Brain microvascular endothelial cell (primary cell): ENCODE measurements at regions not wholly inside any gene's neighbourhood (a gene's known extent, or its start where the extent isn't known, plus 50 kb on each side); places are given as distances from the start of the nearest gene placed in this dataset.

Source experiments
- DNase-seq: peaks from one replicate; pipeline ENCODE4 v3.0.0-alpha.2; 2020
- H3K27ac ChIP-seq: fragments of 250-450 bp; sonication (Bioruptor Pico); 2 replicates; pipeline ENCODE4 v1.5.1; 2020; ENCODE audit warnings: mild to moderate bottlenecking, moderate library complexity
- H3K27me3 ChIP-seq: fragments of 250-450 bp; sonication (Bioruptor Pico); replicated peaks from 2 replicates; pipeline ENCODE4 v1.5.1; 2020; ENCODE audit warnings: mild to moderate bottlenecking
- H3K36me3 ChIP-seq: fragments of 250-450 bp; sonication (Bioruptor Pico); replicated peaks from 2 replicates; pipeline ENCODE4 v1.5.1; 2020; ENCODE audit warnings: mild to moderate bottlenecking
- H3K4me3 ChIP-seq: 2 replicates; pipeline ENCODE4 v1.5.1; 2011; ENCODE audit warnings: low read depth, mild to moderate bottlenecking, control low read depth, low read length, moderate library complexity
- in situ Hi-C: cut with HindIII; loops from 2 replicates; pipeline ENCODE4 v1.10.0; 2017; ENCODE audit warnings: low sequenced_read_pairs, low pct_ligation_motif_present
- TF ChIP-seq, protein P1 (sequence below): IDR thresholded peaks from 2 replicates; pipeline ENCODE4 v1.5.1; 2011; ENCODE audit warnings: low read depth, mild to moderate bottlenecking, moderate library complexity, low read length, control low read depth, inconsistent platforms; ENCODE audit errors: missing control alignments

DNA sequence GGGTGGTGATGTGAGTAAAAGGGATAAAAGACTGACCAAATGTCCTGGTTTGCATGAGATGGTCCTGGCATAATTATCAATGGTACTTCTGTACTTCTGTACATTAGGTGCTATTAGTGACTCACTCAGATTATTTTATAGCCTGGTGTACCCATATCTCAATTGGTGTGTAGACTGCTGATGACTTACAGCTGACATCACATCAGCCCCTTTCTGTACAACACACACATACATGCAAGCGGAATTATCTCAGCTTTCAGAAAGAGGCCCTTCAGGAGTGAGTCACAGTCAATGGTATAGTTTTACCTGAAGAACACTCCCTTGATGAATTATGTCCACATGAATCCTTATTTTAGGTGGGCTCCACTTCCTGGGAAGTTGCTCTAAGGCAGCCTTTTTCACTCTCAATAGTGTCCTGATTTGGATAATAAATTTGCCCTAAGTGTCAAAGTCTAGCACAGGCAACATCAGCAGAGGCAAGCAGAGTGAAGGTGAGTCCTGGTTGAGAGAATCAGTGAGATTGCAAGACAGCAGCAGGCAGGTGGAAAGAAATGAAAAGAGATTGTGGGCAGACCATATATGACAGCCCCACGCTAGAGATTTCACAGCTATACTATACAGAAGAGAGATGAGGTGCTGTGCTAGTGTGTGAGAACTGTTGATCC lies 137.0 kb downstream of the ZPLD1 start:
- H3K27me3 ChIP-seq: no peaks in the 10 kb centered on the region
- H3K27ac ChIP-seq: no peak overlapping the region
- TF ChIP-seq, protein P1, sequence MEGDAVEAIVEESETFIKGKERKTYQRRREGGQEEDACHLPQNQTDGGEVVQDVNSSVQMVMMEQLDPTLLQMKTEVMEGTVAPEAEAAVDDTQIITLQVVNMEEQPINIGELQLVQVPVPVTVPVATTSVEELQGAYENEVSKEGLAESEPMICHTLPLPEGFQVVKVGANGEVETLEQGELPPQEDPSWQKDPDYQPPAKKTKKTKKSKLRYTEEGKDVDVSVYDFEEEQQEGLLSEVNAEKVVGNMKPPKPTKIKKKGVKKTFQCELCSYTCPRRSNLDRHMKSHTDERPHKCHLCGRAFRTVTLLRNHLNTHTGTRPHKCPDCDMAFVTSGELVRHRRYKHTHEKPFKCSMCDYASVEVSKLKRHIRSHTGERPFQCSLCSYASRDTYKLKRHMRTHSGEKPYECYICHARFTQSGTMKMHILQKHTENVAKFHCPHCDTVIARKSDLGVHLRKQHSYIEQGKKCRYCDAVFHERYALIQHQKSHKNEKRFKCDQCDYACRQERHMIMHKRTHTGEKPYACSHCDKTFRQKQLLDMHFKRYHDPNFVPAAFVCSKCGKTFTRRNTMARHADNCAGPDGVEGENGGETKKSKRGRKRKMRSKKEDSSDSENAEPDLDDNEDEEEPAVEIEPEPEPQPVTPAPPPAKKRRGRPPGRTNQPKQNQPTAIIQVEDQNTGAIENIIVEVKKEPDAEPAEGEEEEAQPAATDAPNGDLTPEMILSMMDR: no peak
- in situ Hi-C loops: no loop called here
- no peak overlapping the region for H3K4me3 ChIP-seq
- H3K36me3 ChIP-seq: no peaks in the 10 kb centered on the region
- no peak for DNase-seq

DNA sequence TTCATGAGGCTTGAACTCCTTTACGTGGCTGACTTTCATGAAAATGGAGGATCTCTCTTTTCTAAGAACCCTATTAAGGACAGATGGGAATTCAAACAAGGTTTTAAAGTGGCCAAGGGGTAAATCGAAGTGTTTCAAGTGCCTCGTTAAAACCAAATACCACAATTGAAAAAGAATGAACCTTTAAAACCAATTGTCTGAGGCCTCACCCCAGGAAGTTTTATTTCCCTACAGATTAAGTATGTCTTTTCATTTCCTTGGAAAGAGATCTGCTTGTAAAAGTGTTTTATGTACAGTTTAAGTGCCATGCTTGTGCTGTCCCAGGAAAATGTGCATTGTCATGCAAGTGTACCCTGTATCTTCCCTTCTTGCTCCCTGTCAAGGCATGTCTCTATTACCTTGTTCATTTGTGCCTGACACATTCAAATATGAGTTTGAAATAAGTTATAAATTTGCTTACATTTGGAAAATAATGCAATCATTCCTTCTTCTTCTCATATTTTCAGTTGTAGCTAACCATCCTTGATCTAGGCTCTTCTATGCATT lies 138.7 kb downstream of the ZPLD1 start:
- TF ChIP-seq, protein P1: no peak
- Histone ChIP-seq H3K27me3 (no peaks in the 10 kb centered on the region), H3K36me3 (no peaks in the 10 kb centered on the region), H3K27ac (no peak overlapping the region), H3K4me3 (no peak overlapping the region)
- in situ Hi-C loops: no loop called here
- DNase-seq: no peak

DNA sequence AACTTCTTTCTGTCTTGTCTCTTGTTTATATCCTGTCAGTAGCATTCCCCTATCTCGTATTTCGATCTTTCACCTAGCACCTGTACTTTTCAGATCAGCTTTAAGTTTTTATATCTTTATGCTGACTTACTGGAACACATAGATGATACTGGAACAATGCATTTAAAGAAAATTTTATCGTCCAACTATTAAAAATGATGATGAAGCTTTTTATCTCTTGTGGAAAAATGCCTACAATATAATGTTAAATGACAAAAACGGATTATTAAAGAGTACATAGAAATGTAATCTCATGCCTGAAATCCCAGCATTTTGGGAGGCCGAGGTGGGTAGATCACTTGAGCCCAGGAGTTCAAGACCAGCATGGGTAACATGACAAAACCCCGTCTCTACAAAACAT lies 139.5 kb downstream of the ZPLD1 start:
- Histone ChIP-seq H3K4me3 (no peak overlapping the region), H3K36me3 (no peaks in the 10 kb centered on the region), H3K27ac (no peak overlapping the region), H3K27me3 (no peaks in the 10 kb centered on the region)
- no peak for DNase-seq
- TF ChIP-seq, protein P1: no peak
- in situ Hi-C loops: no loop called here

DNA sequence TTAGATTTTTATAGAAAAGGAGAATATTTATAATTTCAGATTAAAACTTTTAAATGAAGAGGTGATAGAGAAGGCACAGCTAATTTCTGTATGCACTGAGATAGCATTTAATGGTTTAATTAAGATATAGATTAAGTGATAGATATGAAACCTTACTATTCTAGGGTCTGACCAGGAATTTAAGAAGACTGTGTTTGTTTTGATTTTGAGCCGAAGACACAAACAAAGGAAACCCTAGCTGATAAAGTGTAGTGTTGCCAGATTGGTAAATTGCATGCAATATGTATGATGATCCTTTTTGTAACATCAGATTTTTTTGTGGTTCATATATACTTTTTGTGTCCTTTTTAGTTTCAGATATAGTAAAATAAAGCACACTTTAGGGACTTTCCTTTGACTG lies 141.8 kb downstream of the ZPLD1 start:
- no peak for DNase-seq
- no peaks in the 10 kb centered on the region for H3K36me3 ChIP-seq
- no peak overlapping the region for H3K4me3 ChIP-seq
- no peaks in the 10 kb centered on the region for H3K27me3 ChIP-seq
- H3K27ac ChIP-seq: no peak overlapping the region
- in situ Hi-C loops: no loop called here
- TF ChIP-seq, protein P1: no peak

DNA sequence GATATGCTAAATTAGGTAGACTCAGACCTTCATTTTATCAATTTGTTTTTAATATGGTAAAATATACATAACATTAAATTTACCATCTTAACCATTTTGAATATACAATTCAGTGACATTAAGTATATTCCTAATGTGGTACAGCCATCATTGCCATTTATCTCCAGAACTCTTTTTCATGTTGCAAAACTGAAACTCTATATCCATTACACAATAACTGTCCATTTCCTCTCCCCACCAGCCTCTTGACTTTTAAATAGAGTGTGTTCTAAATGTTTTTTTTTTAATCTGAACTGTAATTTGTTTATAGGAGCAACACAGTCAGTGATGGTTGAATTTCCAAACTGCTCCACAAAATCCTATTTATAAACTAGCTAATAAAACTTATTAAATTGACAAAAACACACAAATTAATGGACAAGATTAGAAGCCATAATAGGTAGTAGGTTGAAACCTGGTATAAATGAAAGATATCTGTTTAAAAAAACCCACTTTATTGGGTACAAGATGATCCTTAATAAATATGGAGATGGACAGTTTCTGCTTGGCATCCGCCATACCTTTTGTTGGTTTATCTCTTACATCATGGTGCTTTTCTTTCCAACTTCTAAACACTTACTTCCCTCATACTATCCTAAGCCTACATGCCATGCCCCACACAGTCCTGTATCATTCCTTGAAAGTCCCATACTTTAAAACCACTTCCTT lies 142.4 kb downstream of the ZPLD1 start:
- TF ChIP-seq, protein P1: no peak
- no peak overlapping the region for H3K27ac ChIP-seq
- H3K4me3 ChIP-seq: no peak overlapping the region
- no peaks in the 10 kb centered on the region for H3K27me3 ChIP-seq
- no peaks in the 10 kb centered on the region for H3K36me3 ChIP-seq
- in situ Hi-C loops: no loop called here
- DNase-seq: no peak

DNA sequence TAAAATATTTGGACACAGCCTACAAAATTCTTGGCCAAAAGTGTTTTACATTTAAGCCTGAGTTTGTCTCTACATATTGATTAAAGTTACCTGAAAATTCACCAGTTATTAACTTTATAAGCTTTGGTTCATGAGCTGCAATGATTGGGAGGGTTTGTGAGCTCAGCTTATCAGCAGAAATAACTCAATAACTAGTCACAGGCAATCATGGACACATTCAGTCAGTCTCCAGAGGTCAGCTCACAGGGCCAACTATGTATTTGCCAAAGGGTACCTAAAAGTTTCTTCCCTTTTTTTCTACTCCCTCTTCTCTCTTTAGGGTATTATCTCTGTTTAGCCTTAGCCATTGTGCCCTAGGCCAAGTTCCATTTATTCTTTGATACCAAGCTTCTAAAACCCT lies 145.9 kb downstream of the ZPLD1 start:
- TF ChIP-seq, protein P1: no peak
- Histone ChIP-seq H3K36me3 (no peaks in the 10 kb centered on the region), H3K27me3 (no peaks in the 10 kb centered on the region), H3K27ac (no peak overlapping the region), H3K4me3 (no peak overlapping the region)
- no peak for DNase-seq
- in situ Hi-C loops: no loop called here
